ENCODE measurements at regions not wholly inside any gene's neighbourhood (a gene's known extent, or its start where the extent isn't known, plus 50 kb on each side); places are given as distances from the start of the nearest gene placed in this dataset.

DNA sequence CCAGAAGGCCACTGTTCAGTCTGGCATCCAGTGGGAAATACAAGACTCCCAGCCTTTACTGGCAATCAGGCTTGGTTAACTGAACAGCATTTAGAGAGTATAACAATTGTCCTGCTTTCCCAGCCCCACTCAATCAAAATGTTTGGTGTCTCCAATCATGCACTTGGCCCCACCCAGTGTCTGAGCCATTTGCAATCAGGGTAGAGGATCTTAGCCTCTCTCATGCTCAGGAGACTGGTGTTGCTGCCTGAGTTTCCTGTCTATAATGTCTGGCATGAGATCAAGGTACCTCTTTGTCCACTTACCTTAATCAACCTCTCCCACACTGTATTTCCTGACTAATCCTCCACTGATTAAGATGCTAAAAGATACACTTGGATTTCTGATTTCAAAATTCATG lies 290.2 kb upstream of the GHITM start:
- intact Hi-C loops (cut with micrococcal nuclease; ENCODE audit: unreplicated experiment): no loop called here
- BruUV-seq (replicated peaks): no TSS peak
- Histone ChIP-seq H3K27me3 (ENCODE audit: insufficient read depth, low read depth) (no peaks in the 10 kb centered on the region), H3K4me2 (no peak overlapping the region), H4K20me1 (ENCODE audit: insufficient read depth) (no peaks in the 10 kb centered on the region), H3F3A (ENCODE audit: insufficient read depth, low read depth) (no peaks in the 10 kb centered on the region), H3K9me3 (ENCODE audit: insufficient read depth, low read depth) (no peaks in the 10 kb centered on the region), H3K36me3 (ENCODE audit: low read depth) (no peaks in the 10 kb centered on the region), H3K4me1 (replicated peaks; ENCODE audit: insufficient read depth) (no peaks in the 10 kb centered on the region), H3K9me2 (ENCODE audit: insufficient read depth) (no peaks in the 10 kb centered on the region), H2AFZ (no peak overlapping the region), H3K4me3 (no peak overlapping the region), H3K27ac (no peak overlapping the region), H3K79me2 (ENCODE audit: low read depth) (no peaks in the 10 kb centered on the region)
- DNase-seq: no peak
- TF ChIP-seq, protein P1, sequence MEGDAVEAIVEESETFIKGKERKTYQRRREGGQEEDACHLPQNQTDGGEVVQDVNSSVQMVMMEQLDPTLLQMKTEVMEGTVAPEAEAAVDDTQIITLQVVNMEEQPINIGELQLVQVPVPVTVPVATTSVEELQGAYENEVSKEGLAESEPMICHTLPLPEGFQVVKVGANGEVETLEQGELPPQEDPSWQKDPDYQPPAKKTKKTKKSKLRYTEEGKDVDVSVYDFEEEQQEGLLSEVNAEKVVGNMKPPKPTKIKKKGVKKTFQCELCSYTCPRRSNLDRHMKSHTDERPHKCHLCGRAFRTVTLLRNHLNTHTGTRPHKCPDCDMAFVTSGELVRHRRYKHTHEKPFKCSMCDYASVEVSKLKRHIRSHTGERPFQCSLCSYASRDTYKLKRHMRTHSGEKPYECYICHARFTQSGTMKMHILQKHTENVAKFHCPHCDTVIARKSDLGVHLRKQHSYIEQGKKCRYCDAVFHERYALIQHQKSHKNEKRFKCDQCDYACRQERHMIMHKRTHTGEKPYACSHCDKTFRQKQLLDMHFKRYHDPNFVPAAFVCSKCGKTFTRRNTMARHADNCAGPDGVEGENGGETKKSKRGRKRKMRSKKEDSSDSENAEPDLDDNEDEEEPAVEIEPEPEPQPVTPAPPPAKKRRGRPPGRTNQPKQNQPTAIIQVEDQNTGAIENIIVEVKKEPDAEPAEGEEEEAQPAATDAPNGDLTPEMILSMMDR (conservative IDR thresholded peaks at IDR 0.05): no peak
- TF ChIP-seq EZH2 (IDR thresholded peaks at IDR 0.05; ENCODE audit: low read depth): no peak
- CTCF ChIA-PET: no interaction called here
- POLR2A ChIA-PET (ENCODE audit: unreplicated experiment): no interaction called here

- ChIA-PET POLR2A (ENCODE audit: unreplicated experiment) (no interaction called here), CTCF (no interaction called here)
- no peaks in the 10 kb centered on the region for H3K36me3 ChIP-seq (ENCODE audit: low read depth)
- no peak overlapping the region for H2AFZ ChIP-seq
- H3K79me2 ChIP-seq (ENCODE audit: low read depth): no peaks in the 10 kb centered on the region
- no peaks in the 10 kb centered on the region for H4K20me1 ChIP-seq (ENCODE audit: insufficient read depth)
- H3K27ac ChIP-seq: no peak overlapping the region
- no peaks in the 10 kb centered on the region for H3K9me2 ChIP-seq (ENCODE audit: insufficient read depth)
- TF ChIP-seq, protein P1 (conservative IDR thresholded peaks at IDR 0.05): no peak
- TF ChIP-seq EZH2 (IDR thresholded peaks at IDR 0.05; ENCODE audit: low read depth): no peak
- no peak overlapping the region for H3K4me2 ChIP-seq
- no peaks in the 10 kb centered on the region for H3K4me1 ChIP-seq (replicated peaks; ENCODE audit: insufficient read depth)
- no TSS peak for BruUV-seq (replicated peaks)
- no peaks in the 10 kb centered on the region for H3F3A ChIP-seq (ENCODE audit: insufficient read depth, low read depth)
- no peaks in the 10 kb centered on the region for H3K9me3 ChIP-seq (ENCODE audit: insufficient read depth, low read depth)
- intact Hi-C loops (cut with micrococcal nuclease; ENCODE audit: unreplicated experiment): no loop called here
- no peaks in the 10 kb centered on the region for H3K27me3 ChIP-seq (ENCODE audit: insufficient read depth, low read depth)
- DNase-seq: no peak
- H3K4me3 ChIP-seq: no peak overlapping the region
These were observed 287.2 kb upstream of the GHITM start for GRCh38 chr10:83852146-83852545.

DNA sequence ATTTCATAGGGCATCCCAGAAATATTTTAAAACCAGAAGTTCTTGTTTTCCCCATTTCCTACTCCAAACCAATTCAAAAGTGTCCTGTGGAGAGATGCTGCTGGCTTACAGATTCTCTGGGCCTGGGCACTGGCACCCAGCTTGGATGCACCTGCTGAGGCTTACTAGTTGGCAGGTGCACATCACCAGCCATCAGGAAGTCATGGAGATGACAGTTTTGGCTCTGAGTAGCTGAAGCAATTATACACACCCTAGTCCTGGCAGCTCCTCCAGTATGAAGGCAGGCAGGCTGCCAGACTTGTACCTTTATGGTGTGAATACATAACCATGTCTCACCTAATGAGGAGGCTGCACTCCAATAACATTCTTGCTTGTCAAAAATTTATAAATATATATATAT lies 276.6 kb upstream of the GHITM start:
- Histone ChIP-seq H3K36me3 (ENCODE audit: low read depth) (no peaks in the 10 kb centered on the region), H3F3A (ENCODE audit: insufficient read depth, low read depth) (no peaks in the 10 kb centered on the region), H3K9me3 (ENCODE audit: insufficient read depth, low read depth) (no peaks in the 10 kb centered on the region), H2AFZ (no peak overlapping the region), H3K4me2 (no peak overlapping the region), H3K27ac (no peak overlapping the region), H3K9me2 (ENCODE audit: insufficient read depth) (no peaks in the 10 kb centered on the region), H3K4me3 (no peak overlapping the region), H3K4me1 (replicated peaks; ENCODE audit: insufficient read depth) (no peaks in the 10 kb centered on the region), H3K27me3 (ENCODE audit: insufficient read depth, low read depth) (no peaks in the 10 kb centered on the region), H4K20me1 (ENCODE audit: insufficient read depth) (no peaks in the 10 kb centered on the region), H3K79me2 (ENCODE audit: low read depth) (no peaks in the 10 kb centered on the region)
- DNase-seq: no peak
- no TSS peak for BruUV-seq (replicated peaks)
- ChIA-PET CTCF (no interaction called here), POLR2A (ENCODE audit: unreplicated experiment) (no interaction called here)
- TF ChIP-seq, protein P1 (conservative IDR thresholded peaks at IDR 0.05): no peak
- no peak for TF ChIP-seq EZH2 (IDR thresholded peaks at IDR 0.05; ENCODE audit: low read depth)
- intact Hi-C loops (cut with micrococcal nuclease; ENCODE audit: unreplicated experiment): no loop called here
